Endothelial cell of umbilical vein (primary cell): ENCODE measurements at regions not wholly inside any gene's neighbourhood (a gene's known extent, or its start where the extent isn't known, plus 50 kb on each side); places are given as distances from the start of the nearest gene placed in this dataset.

Experiments used
- BruUV-seq: library from RNA; stranded (reverse); fragments of 400-500 nt; replicated peaks from 2 replicates; lab custom pipeline; 2021; lab: Mats Ljungman, UMichigan
- CTCF ChIA-PET: fragments of 300-600, 350-600 bp; sonication (Branson Sonifier 250); formaldehyde crosslinking; loops from one replicate; lab custom pipeline; 2021; ENCODE audit warnings: antibody characterized with exemption, inconsistent platforms; lab: Charles Lee
- POLR2A ChIA-PET: fragments of 300-600, 350-600 bp; sonication (Branson Sonifier 250); formaldehyde crosslinking; loops from one replicate; lab custom pipeline; 2021; ENCODE audit warnings: antibody characterized with exemption, inconsistent platforms; lab: Charles Lee
- DNase-seq: peaks from one replicate; pipeline ENCODE4 v3.0.0-alpha.2; 2011; ENCODE audit warnings: low read depth, low spot score
- FAIRE-seq: peaks from 2 replicates; lab custom pipeline; 2011; peaks lifted over from hg19 to GRCh38; lab: Jason Lieb, UNC
- H2AFZ ChIP-seq: 2 replicates; pipeline ENCODE4 v1.6.0; 2012; ENCODE audit warnings: low read depth, low read length, control low read depth, inconsistent platforms
- H3K27ac ChIP-seq: 2 replicates; pipeline ENCODE4 v1.5.1; 2011; ENCODE audit warnings: low read depth, mild to moderate bottlenecking, control low read depth, low read length, moderate library complexity; ENCODE audit not compliant: insufficient read depth
- H3K27me3 ChIP-seq, 2 experiments: 2 replicates each; pipeline versions ENCODE4 v1.6.0 to v1.6.1; 2011; ENCODE audit warnings: low read length in 2 of 2, mixed read lengths in 1 of 2; ENCODE audit not compliant: control insufficient read depth in 2 of 2, insufficient read depth in 2 of 2
- H3K36me3 ChIP-seq, 2 experiments: 2 replicates in 1 of 2; 3 replicates in 1 of 2; pipeline ENCODE4 v1.5.1; 2011; ENCODE audit warnings: low read length in 2 of 2, mild to moderate bottlenecking in 1 of 2, moderate library complexity in 1 of 2; ENCODE audit not compliant: control insufficient read depth in 2 of 2, insufficient read depth in 2 of 2; ENCODE audit errors: extremely low read depth in 1 of 2
- H3K4me1 ChIP-seq: 3 replicates; pipeline ENCODE4 v1.5.1; 2011; ENCODE audit warnings: mild to moderate bottlenecking, low read length; ENCODE audit not compliant: control insufficient read depth, insufficient read depth; ENCODE audit errors: extremely low read depth
- H3K4me2 ChIP-seq: 2 replicates; pipeline ENCODE4 v1.6.1; 2011; ENCODE audit warnings: low read length, control low read depth, mixed read lengths; ENCODE audit not compliant: insufficient read depth
- H3K4me3 ChIP-seq, 3 experiments: fragments of 200-600 bp in 1 of 3; sonication (generic), shearing (Covaris generic) in 1 of 3; replicated peaks in 1 of 3; 2 replicates each; pipeline ENCODE4 v1.5.1; 2011 to 2016; ENCODE audit warnings: control low read depth in 3 of 3, low read length in 3 of 3, mild to moderate bottlenecking in 2 of 3, inconsistent platforms in 1 of 3, low read depth in 1 of 3, moderate library complexity in 1 of 3; ENCODE audit not compliant: insufficient read depth in 1 of 3
- H3K79me2 ChIP-seq: 2 replicates; pipeline ENCODE4 v1.6.0; 2012; ENCODE audit warnings: low read length, inconsistent platforms; ENCODE audit not compliant: control insufficient read depth, insufficient read depth
- H3K9ac ChIP-seq: replicated peaks from 2 replicates; pipeline ENCODE3; 2011; ENCODE audit warnings: low read length, control low read depth; ENCODE audit not compliant: insufficient read depth; ENCODE audit errors: extremely low read depth
- H3K9me1 ChIP-seq: replicated peaks from 3 replicates; pipeline ENCODE4 v1.6.0; 2011; ENCODE audit warnings: mild to moderate bottlenecking, low read length; ENCODE audit not compliant: control insufficient read depth, insufficient read depth; ENCODE audit errors: extremely low read depth
- H3K9me3 ChIP-seq: replicated peaks from 2 replicates; pipeline ENCODE4 v1.5.1; 2012; ENCODE audit warnings: low read length, inconsistent platforms; ENCODE audit not compliant: control insufficient read depth, insufficient read depth
- H4K20me1 ChIP-seq: replicated peaks from 2 replicates; pipeline ENCODE3; 2011; ENCODE audit warnings: mild to moderate bottlenecking, low read length; ENCODE audit not compliant: control insufficient read depth, insufficient read depth; ENCODE audit errors: extremely low read depth
- CTCF ChIP-seq, 2 donors: IDR thresholded peaks; 1 replicate in 1 of 2; 2 replicates in 1 of 2; pipeline ENCODE4 v1.5.1; 2011; ENCODE audit warnings: low read length in 2 of 2, mild to moderate bottlenecking in 2 of 2, moderate library complexity in 2 of 2, control low read depth in 1 of 2, inconsistent platforms in 1 of 2, low read depth in 1 of 2; ENCODE audit not compliant: insufficient read depth in 1 of 2; ENCODE audit errors: extremely low read depth in 1 of 2
- EZH2 ChIP-seq: IDR thresholded peaks from 2 replicates; pipeline ENCODE4 v1.6.1; 2012; ENCODE audit warnings: borderline replicate concordance, low read depth, mild to moderate bottlenecking, moderate library complexity, low read length, inconsistent platforms; ENCODE audit not compliant: severe bottlenecking
- FOS ChIP-seq: IDR thresholded peaks from 2 replicates; pipeline ENCODE4 v1.6.1; 2011; ENCODE audit warnings: mild to moderate bottlenecking, low read length, moderate library complexity, borderline replicate concordance; ENCODE audit not compliant: insufficient read depth
- GATA2 ChIP-seq: IDR thresholded peaks from 2 replicates; pipeline ENCODE4 v1.7.0; 2011; ENCODE audit warnings: low read depth, mild to moderate bottlenecking, moderate library complexity, mixed read lengths, low read length; ENCODE audit not compliant: insufficient read length, insufficient read depth
- JUN ChIP-seq: IDR thresholded peaks from 2 replicates; pipeline ENCODE4 v1.6.1; 2011; ENCODE audit warnings: borderline replicate concordance, low read depth; ENCODE audit not compliant: insufficient read length, insufficient read depth
- MAX ChIP-seq: IDR thresholded peaks from 2 replicates; pipeline ENCODE4 v1.6.1; 2011; ENCODE audit not compliant: insufficient read depth, insufficient read length
- MYC ChIP-seq: IDR thresholded peaks from one replicate; pipeline ENCODE4 v1.6.1; 2011; ENCODE audit warnings: mild to moderate bottlenecking, low read depth, low read length
- POLR2A ChIP-seq: IDR thresholded peaks from 2 replicates; pipeline ENCODE4 v1.6.1; 2012; ENCODE audit warnings: low read depth, mild to moderate bottlenecking, control low read depth, low read length
- POLR2AphosphoS5 ChIP-seq: IDR thresholded peaks from 2 replicates; pipeline ENCODE4 v1.6.1; 2012; ENCODE audit warnings: low read depth, mild to moderate bottlenecking, control low read depth, low read length, moderate library complexity; ENCODE audit not compliant: insufficient read depth
- dilution Hi-C: fragments of 300-500 bp; cut with MboI; formaldehyde crosslinking; loops from one replicate; pipeline ENCODE4 v1.15.0; 2019; ENCODE audit warnings: low sequenced_read_pairs; ENCODE audit not compliant: extremely low pct_ligation_motif_present
- intact Hi-C: fragments of 100-400 bp; cut with micrococcal nuclease; formaldehyde crosslinking; loops from one replicate; pipeline ENCODE4 v1.10.0; 2022

- H3K27ac ChIP-seq, result no peak overlapping the region
- dilution Hi-C loops, result no loop called here
- H3K27me3 ChIP-seq, result no peaks in the 10 kb centered on the region
- ChIA-PET POLR2A (no interaction called here), CTCF (no interaction called here)
- no peaks in the 10 kb centered on the region for H4K20me1 ChIP-seq
- TF ChIP-seq FOS, result no peak
- TF ChIP-seq MAX, result no peak
- TF ChIP-seq POLR2AphosphoS5, result no peak
- no peak for TF ChIP-seq GATA2
- TF ChIP-seq MYC, result no peak
- TF ChIP-seq JUN, result no peak
- H2AFZ ChIP-seq, result no peak overlapping the region
- no peaks in the 10 kb centered on the region for H3K79me2 ChIP-seq
- no peaks in the 10 kb centered on the region for H3K9me1 ChIP-seq
- no peak overlapping the region for H3K4me3 ChIP-seq
- H3K9ac ChIP-seq, result no peak overlapping the region
- no peak overlapping the region for H3K4me2 ChIP-seq
- no peaks in the 10 kb centered on the region for H3K36me3 ChIP-seq
- intact Hi-C loops, result no loop called here
- H3K4me1 ChIP-seq, result no peaks in the 10 kb centered on the region
- H3K9me3 ChIP-seq, result no peaks in the 10 kb centered on the region
- no peak for FAIRE-seq
- DNase-seq, result no peak
- no TSS peak for BruUV-seq
Measured at GRCh38 chr2:188773075-188773474, 201.1 kb upstream of the COL3A1 start.

- FAIRE-seq, result no peak
- Histone ChIP-seq H3K9me1 (no peaks in the 10 kb centered on the region), H3K36me3 (no peaks in the 10 kb centered on the region), H3K27ac (no peak overlapping the region), H3K4me1 (no peaks in the 10 kb centered on the region), H3K27me3 (no peaks in the 10 kb centered on the region), H2AFZ (no peak overlapping the region), H3K4me2 (no peak overlapping the region), H4K20me1 (no peaks in the 10 kb centered on the region), H3K9me3 (no peaks in the 10 kb centered on the region), H3K9ac (no peak overlapping the region), H3K79me2 (no peaks in the 10 kb centered on the region), H3K4me3 (no peak overlapping the region)
- BruUV-seq, result no TSS peak
- DNase-seq, result no peak
- ChIA-PET CTCF (no interaction called here), POLR2A (no interaction called here)
- intact Hi-C loops, result no loop called here
- dilution Hi-C loops, result no loop called here
- no peak for TF ChIP-seq FOS
- no peak for TF ChIP-seq JUN
- no peak for TF ChIP-seq EZH2
- TF ChIP-seq MAX, result no peak
- no peak for TF ChIP-seq CTCF (IDR thresholded peaks at IDR 0.05; ENCODE audit: extremely low read depth in 1 of 2, insufficient read depth in 1 of 2, low read depth in 1 of 2, low read length in 2 of 2)
- TF ChIP-seq POLR2A, result no peak
- no peak for TF ChIP-seq GATA2
- TF ChIP-seq MYC, result no peak
- TF ChIP-seq POLR2AphosphoS5, result no peak
Measured at GRCh38 chr2:188776634-188777033, 197.5 kb upstream of the COL3A1 start.
